RWPE2 (cell line): ENCODE measurements at regions not wholly inside any gene's neighbourhood (a gene's known extent, or its start where the extent isn't known, plus 50 kb on each side); places are given as distances from the start of the nearest gene placed in this dataset.

ENCODE experiments used
- ATAC-seq: fragments of 200-7000 bp; cut with Tn5 transposase; 3 replicates; pipeline ENCODE4 v1.9.1; 2021; ENCODE audit warnings: low read depth
- DNase-seq: peaks from one replicate; pipeline ENCODE4 v3.0.0-alpha.2; 2020; ENCODE audit warnings: low spot score
- H3K27ac ChIP-seq: fragments of 450-650 bp; 2 replicates; pipeline ENCODE4 v1.5.1; 2017; ENCODE audit warnings: mild to moderate bottlenecking; ENCODE audit not compliant: poor library complexity, severe bottlenecking
- H3K27me3 ChIP-seq: fragments of 250-450 bp; sonication (Bioruptor Pico); 2 replicates; pipeline ENCODE4 v1.5.1; 2021; ENCODE audit warnings: mild to moderate bottlenecking, moderate library complexity; ENCODE audit not compliant: insufficient read depth, poor library complexity, severe bottlenecking
- H3K36me3 ChIP-seq: fragments of 250-450 bp; sonication (Bioruptor Pico); 2 replicates; pipeline ENCODE4 v1.5.1; 2020; ENCODE audit warnings: low read depth, mild to moderate bottlenecking, moderate library complexity
- H3K4me1 ChIP-seq: fragments of 250-450 bp; sonication (Bioruptor Pico); 2 replicates; pipeline ENCODE4 v1.5.1; 2021; ENCODE audit warnings: mild to moderate bottlenecking, moderate library complexity; ENCODE audit not compliant: insufficient read depth, poor library complexity, severe bottlenecking
- H3K4me3 ChIP-seq: fragments of 250-450 bp; sonication (Bioruptor Pico); 2 replicates; pipeline ENCODE4 v1.5.1; 2021; ENCODE audit warnings: mild to moderate bottlenecking, moderate library complexity; ENCODE audit not compliant: severe bottlenecking
- H3K9me3 ChIP-seq: fragments of 250-450 bp; sonication (Bioruptor Pico); 2 replicates; pipeline ENCODE4 v1.5.1; 2021; ENCODE audit warnings: mild to moderate bottlenecking, moderate library complexity; ENCODE audit not compliant: severe bottlenecking
- TF ChIP-seq, protein P1 (sequence below): fragments of 450-650 bp; IDR thresholded peaks from one replicate; pipeline ENCODE4 v1.5.1; 2017; ENCODE audit warnings: mild to moderate bottlenecking, moderate library complexity; ENCODE audit not compliant: poor library complexity, severe bottlenecking

DNA sequence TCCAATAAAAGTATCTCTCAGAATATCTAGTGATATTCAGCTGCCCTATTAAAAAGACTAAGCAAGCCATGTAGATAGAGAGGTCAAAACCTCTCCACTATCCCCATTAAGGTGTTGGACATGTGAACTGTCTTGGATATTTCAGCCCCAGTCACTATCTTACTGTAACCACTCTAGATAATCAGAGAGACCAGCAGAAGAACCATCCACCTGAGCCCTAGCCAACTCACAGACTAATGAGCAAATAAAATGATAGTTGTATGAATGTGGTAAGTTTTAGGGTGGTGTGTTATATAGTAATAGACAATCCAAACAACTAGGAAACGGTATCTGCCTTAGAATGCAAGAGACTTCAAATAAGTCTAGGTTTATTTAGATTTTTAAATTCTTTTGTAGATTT lies 268.6 kb upstream of the KLF14 start:
- no peak for DNase-seq
- Histone ChIP-seq H3K9me3 (no peaks in the 10 kb centered on the region), H3K36me3 (no peaks in the 10 kb centered on the region), H3K4me1 (peaks cover 20% of the 10 kb centered on the region), H3K4me3 (no peak overlapping the region), H3K27me3 (no peaks in the 10 kb centered on the region), H3K27ac (no peak overlapping the region)
- ATAC-seq, result no peak
- TF ChIP-seq, protein P1, sequence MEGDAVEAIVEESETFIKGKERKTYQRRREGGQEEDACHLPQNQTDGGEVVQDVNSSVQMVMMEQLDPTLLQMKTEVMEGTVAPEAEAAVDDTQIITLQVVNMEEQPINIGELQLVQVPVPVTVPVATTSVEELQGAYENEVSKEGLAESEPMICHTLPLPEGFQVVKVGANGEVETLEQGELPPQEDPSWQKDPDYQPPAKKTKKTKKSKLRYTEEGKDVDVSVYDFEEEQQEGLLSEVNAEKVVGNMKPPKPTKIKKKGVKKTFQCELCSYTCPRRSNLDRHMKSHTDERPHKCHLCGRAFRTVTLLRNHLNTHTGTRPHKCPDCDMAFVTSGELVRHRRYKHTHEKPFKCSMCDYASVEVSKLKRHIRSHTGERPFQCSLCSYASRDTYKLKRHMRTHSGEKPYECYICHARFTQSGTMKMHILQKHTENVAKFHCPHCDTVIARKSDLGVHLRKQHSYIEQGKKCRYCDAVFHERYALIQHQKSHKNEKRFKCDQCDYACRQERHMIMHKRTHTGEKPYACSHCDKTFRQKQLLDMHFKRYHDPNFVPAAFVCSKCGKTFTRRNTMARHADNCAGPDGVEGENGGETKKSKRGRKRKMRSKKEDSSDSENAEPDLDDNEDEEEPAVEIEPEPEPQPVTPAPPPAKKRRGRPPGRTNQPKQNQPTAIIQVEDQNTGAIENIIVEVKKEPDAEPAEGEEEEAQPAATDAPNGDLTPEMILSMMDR, result no peak

DNA sequence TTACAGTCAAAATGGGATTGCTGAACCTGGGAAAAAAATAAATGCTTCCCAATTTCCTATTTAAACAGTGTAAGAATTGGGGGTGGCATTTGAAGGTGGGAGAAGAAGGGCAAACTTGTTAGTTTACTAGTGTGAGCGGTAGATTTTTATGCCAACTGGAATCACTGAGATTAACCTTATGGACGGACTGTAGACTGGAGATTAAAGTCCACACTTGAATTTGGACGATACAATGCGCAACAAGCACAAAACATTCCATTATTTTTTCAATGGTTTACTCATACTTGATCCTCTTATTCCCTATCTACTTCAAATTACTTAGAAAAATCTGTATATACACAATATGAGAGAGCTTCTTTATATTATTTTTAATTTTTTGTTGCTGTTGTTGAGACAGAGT lies 269.6 kb upstream of the KLF14 start:
- H3K27me3 ChIP-seq, result no peaks in the 10 kb centered on the region
- no peaks in the 10 kb centered on the region for H3K9me3 ChIP-seq
- H3K36me3 ChIP-seq, result no peaks in the 10 kb centered on the region; the same call in 1 of the 2 replicates
- TF ChIP-seq, protein P1, result no peak
- ATAC-seq (no peak), DNase-seq (no peak)
- no peak overlapping the region for H3K27ac ChIP-seq
- H3K4me3 ChIP-seq, result no peak overlapping the region
- peaks cover 28% of the 10 kb centered on the region for H3K4me1 ChIP-seq

DNA sequence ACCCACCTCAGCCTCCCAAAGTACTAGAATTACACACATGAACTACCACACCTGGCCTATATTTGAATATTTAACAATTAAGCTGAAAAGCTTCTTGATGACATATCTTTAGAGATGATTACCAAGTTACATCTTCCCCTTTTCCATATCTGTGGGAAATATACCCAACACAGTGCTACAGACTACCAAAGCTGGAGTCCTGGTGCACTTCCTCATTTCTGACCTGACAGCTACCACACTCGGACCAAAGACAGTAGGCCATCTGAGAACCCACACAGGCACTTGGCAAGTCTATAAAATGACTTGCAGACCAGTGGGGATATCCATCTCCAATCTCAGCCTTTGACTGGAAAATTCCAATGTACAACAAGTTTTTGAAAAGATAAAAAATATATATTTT lies 270.4 kb upstream of the KLF14 start:
- Histone ChIP-seq H3K9me3 (no peaks in the 10 kb centered on the region), H3K27me3 (no peaks in the 10 kb centered on the region), H3K36me3 (no peaks in the 10 kb centered on the region; the same call in 1 of the 2 replicates), H3K4me3 (no peak overlapping the region), H3K4me1 (peaks cover 28% of the 10 kb centered on the region), H3K27ac (no peak overlapping the region)
- DNase-seq (no peak), ATAC-seq (no peak)
- TF ChIP-seq, protein P1, result no peak

DNA sequence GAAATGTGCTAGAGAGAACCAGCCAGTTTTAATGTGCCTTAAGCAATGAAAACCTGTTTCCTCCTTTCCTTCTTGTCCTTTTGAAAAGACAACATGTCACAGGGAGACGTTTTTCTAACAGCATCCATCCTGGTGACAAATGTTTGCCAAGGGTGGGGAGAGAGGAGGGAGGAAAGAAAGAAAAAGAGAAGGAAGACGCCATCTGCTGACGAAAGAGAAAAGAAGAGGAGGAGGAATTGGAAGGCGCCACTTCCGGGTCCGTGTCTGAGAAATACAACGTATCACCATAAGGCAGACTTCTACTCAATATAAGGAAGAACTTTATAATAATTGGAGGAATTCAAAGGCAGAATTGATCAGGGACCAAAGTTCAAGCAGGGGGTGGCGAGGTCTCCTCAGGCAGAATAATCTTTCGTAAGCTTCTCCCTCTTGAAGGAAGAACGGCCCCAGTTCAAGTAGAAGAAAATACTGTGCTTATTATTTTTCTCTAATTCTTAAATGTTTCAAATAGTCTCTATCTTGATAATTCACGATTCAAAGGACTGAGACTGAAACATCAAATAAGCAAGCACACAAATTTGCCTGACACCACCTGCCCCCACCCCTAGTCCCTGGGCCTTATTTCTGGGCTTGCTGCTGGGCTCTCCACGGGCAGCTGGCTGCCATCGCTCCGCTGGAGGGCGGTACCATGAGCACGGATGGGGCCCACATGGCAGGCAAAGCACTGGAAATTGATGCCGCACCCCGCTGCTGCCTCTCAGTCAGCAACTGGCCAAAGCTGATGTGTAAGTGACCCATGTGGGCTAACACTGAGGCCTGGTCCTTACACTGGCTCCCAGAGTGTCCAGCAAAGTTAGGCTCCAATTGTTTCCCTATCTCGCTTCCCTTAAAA lies 273.7 kb upstream of the KLF14 start:
- Histone ChIP-seq H3K27ac (peak overlapping the region; percentile 57), H3K9me3 (no peaks in the 10 kb centered on the region), H3K27me3 (no peaks in the 10 kb centered on the region), H3K4me1 (peaks cover 53% of the 10 kb centered on the region), H3K4me3 (no peak overlapping the region), H3K36me3 (no peaks in the 10 kb centered on the region; the same call in 1 of the 2 replicates)
- TF ChIP-seq, protein P1, result peak; percentile 86
- DNase-seq, result no peak
- peak; percentile 69 for ATAC-seq
